ENCODE measurements at regions not wholly inside any gene's neighbourhood (a gene's known extent, or its start where the extent isn't known, plus 50 kb on each side); places are given as distances from the start of the nearest gene placed in this dataset.

GRCh38 chr5:68582284-68582683, 366.7 kb downstream of the PIK3R1 start:
- Histone ChIP-seq H3K79me1 (ENCODE audit: low read length) (no peaks in the 10 kb centered on the region), H3K79me2 (ENCODE audit: control insufficient read depth, insufficient read depth, low read length) (no peaks in the 10 kb centered on the region), H4K5ac (ENCODE audit: low read length) (no peak overlapping the region), H3K9ac (ENCODE audit: low read length) (no peak overlapping the region), H3K27ac (ENCODE audit: low read depth, low read length) (no peak overlapping the region), H2BK120ac (ENCODE audit: low read depth, low read length) (no peak overlapping the region), H3K18ac (ENCODE audit: low read length) (no peak overlapping the region), H3K36me3 (ENCODE audit: control insufficient read depth, insufficient read depth, low read length) (no peaks in the 10 kb centered on the region), H2BK15ac (replicated peaks; ENCODE audit: low read depth) (no peak overlapping the region), H4K8ac (ENCODE audit: low read depth, low read length) (no peak overlapping the region), H3K56ac (ENCODE audit: low read length) (no peak overlapping the region), H3K23ac (ENCODE audit: low read length) (no peak overlapping the region), H3K4me3 (ENCODE audit: low read length) (no peak overlapping the region), H2BK5ac (ENCODE audit: low read length) (no peak overlapping the region), H3K4ac (ENCODE audit: low read depth, low read length) (no peak overlapping the region), H3K4me2 (ENCODE audit: low read length) (no peak overlapping the region), H3K4me1 (ENCODE audit: control insufficient read depth, low read depth, low read length) (no peaks in the 10 kb centered on the region), H3K27me3 (ENCODE audit: insufficient read depth, low read length, poor library complexity) (no peaks in the 10 kb centered on the region), H2AK5ac (ENCODE audit: low read length) (no peak overlapping the region)
- DNase-seq, result no peak
- no CpG with 5 or more reads among the region's 1 CpG for WGBS (ENCODE audit: extremely low coverage, insufficient coverage, low lambda C conversion rate)

- Histone ChIP-seq H3K4me1 (ENCODE audit: control insufficient read depth, low read depth, low read length) (no peaks in the 10 kb centered on the region), H3K4me3 (ENCODE audit: low read length) (no peak overlapping the region), H2BK5ac (ENCODE audit: low read length) (no peak overlapping the region), H4K8ac (ENCODE audit: low read depth, low read length) (no peak overlapping the region), H3K79me1 (ENCODE audit: low read length) (no peaks in the 10 kb centered on the region), H4K5ac (ENCODE audit: low read length) (no peak overlapping the region), H2BK15ac (replicated peaks; ENCODE audit: low read depth) (no peak overlapping the region), H3K23ac (ENCODE audit: low read length) (no peak overlapping the region), H3K4ac (ENCODE audit: low read depth, low read length) (no peak overlapping the region), H2AK5ac (ENCODE audit: low read length) (no peak overlapping the region), H3K9ac (ENCODE audit: low read length) (no peak overlapping the region), H3K4me2 (ENCODE audit: low read length) (no peak overlapping the region), H3K36me3 (ENCODE audit: control insufficient read depth, insufficient read depth, low read length) (no peaks in the 10 kb centered on the region), H3K27me3 (ENCODE audit: insufficient read depth, low read length, poor library complexity) (no peaks in the 10 kb centered on the region), H3K79me2 (ENCODE audit: control insufficient read depth, insufficient read depth, low read length) (no peaks in the 10 kb centered on the region), H2BK120ac (ENCODE audit: low read depth, low read length) (no peak overlapping the region), H3K27ac (ENCODE audit: low read depth, low read length) (no peak overlapping the region), H3K56ac (ENCODE audit: low read length) (no peak overlapping the region), H3K18ac (ENCODE audit: low read length) (no peak overlapping the region)
- DNase-seq, result no peak
Measured at GRCh38 chr5:68587171-68587570, 371.6 kb downstream of the PIK3R1 start.

DNA sequence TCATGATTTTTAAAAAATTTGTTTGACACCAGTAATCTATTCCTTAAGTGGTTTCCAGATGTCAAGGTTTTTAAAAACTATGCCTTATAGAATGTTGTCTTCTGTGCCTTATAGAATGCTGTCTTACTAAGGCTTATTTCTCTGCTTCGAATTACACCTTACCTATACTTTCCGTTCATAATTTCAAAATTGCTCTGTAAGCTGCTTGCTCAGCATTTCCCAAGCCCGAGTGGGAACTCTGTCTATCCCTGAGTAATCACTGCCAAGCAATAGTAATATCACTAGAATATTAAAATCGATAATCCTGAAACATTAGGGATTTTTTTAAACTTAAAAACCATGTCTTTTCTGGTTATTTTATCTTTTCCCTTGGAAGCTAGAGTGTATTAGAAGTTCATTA, 376.3 kb downstream of the PIK3R1 start:
- no peak overlapping the region for H3K18ac ChIP-seq (ENCODE audit: low read length)
- no peak overlapping the region for H3K27ac ChIP-seq (ENCODE audit: low read depth, low read length)
- no peak overlapping the region for H2BK120ac ChIP-seq (ENCODE audit: low read depth, low read length)
- no peak overlapping the region for H2AK5ac ChIP-seq (ENCODE audit: low read length)
- no peaks in the 10 kb centered on the region for H3K4me1 ChIP-seq (ENCODE audit: control insufficient read depth, low read depth, low read length)
- DNase-seq, result no peak
- H4K5ac ChIP-seq (ENCODE audit: low read length), result no peak overlapping the region
- no peaks in the 10 kb centered on the region for H3K36me3 ChIP-seq (ENCODE audit: control insufficient read depth, insufficient read depth, low read length)
- no peak overlapping the region for H3K4me3 ChIP-seq (ENCODE audit: low read length)
- H3K79me2 ChIP-seq (ENCODE audit: control insufficient read depth, insufficient read depth, low read length), result no peaks in the 10 kb centered on the region
- H3K4ac ChIP-seq (ENCODE audit: low read depth, low read length), result no peak overlapping the region
- no peak overlapping the region for H2BK15ac ChIP-seq (replicated peaks; ENCODE audit: low read depth)
- no peaks in the 10 kb centered on the region for H3K27me3 ChIP-seq (ENCODE audit: insufficient read depth, low read length, poor library complexity)
- H3K4me2 ChIP-seq (ENCODE audit: low read length), result no peak overlapping the region
- no peak overlapping the region for H4K8ac ChIP-seq (ENCODE audit: low read depth, low read length)
- no peak overlapping the region for H3K23ac ChIP-seq (ENCODE audit: low read length)
- H3K79me1 ChIP-seq (ENCODE audit: low read length), result no peaks in the 10 kb centered on the region
- H3K9ac ChIP-seq (ENCODE audit: low read length), result no peak overlapping the region
- H3K56ac ChIP-seq (ENCODE audit: low read length), result no peak overlapping the region
- WGBS (ENCODE audit: extremely low coverage, insufficient coverage, low lambda C conversion rate), result no CpG with 5 or more reads among the region's 4 CpGs
- H2BK5ac ChIP-seq (ENCODE audit: low read length), result no peak overlapping the region

GRCh38 chr5:68592351-68592750, 376.8 kb downstream of the PIK3R1 start:
- DNase-seq, result no peak
- Histone ChIP-seq H3K4me2 (ENCODE audit: low read length) (no peak overlapping the region), H2BK15ac (replicated peaks; ENCODE audit: low read depth) (no peak overlapping the region), H4K5ac (ENCODE audit: low read length) (no peak overlapping the region), H3K4me3 (ENCODE audit: low read length) (no peak overlapping the region), H3K9ac (ENCODE audit: low read length) (no peak overlapping the region), H2BK120ac (ENCODE audit: low read depth, low read length) (no peak overlapping the region), H3K23ac (ENCODE audit: low read length) (no peak overlapping the region), H3K79me2 (ENCODE audit: control insufficient read depth, insufficient read depth, low read length) (no peaks in the 10 kb centered on the region), H3K4ac (ENCODE audit: low read depth, low read length) (no peak overlapping the region), H4K8ac (ENCODE audit: low read depth, low read length) (no peak overlapping the region), H3K36me3 (ENCODE audit: control insufficient read depth, insufficient read depth, low read length) (no peaks in the 10 kb centered on the region), H2AK5ac (ENCODE audit: low read length) (no peak overlapping the region), H2BK5ac (ENCODE audit: low read length) (no peak overlapping the region), H3K4me1 (ENCODE audit: control insufficient read depth, low read depth, low read length) (no peaks in the 10 kb centered on the region), H3K27me3 (ENCODE audit: insufficient read depth, low read length, poor library complexity) (no peaks in the 10 kb centered on the region), H3K27ac (ENCODE audit: low read depth, low read length) (no peak overlapping the region), H3K79me1 (ENCODE audit: low read length) (no peaks in the 10 kb centered on the region), H3K18ac (ENCODE audit: low read length) (no peak overlapping the region), H3K56ac (ENCODE audit: low read length) (no peak overlapping the region)
- WGBS (ENCODE audit: extremely low coverage, insufficient coverage, low lambda C conversion rate), result no CpG with 5 or more reads among the region's 3 CpGs

DNA sequence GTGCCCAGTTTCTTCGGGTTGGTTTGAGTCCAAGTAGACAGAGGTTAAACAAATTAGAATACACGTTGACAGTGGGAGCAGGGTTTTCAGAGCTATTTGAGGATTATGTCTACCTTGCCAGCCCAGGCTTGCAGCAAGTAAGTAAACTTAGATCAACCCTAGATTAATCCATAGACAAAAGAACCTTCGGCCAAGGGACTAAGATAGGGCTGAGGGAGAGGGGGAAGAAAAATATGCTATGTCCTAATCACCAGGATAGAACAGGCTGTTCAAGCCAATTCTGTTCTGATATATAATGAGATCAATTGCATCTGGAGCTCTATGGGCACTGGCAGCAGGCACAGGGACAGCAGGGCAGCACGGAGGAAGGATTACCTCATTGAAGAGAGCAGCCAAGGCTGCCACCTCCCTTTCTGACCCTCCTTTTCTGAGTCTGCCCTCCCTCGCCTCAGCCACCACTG, 377.7 kb downstream of the PIK3R1 start:
- no peaks in the 10 kb centered on the region for H3K79me1 ChIP-seq (ENCODE audit: low read length)
- H3K4me1 ChIP-seq (ENCODE audit: control insufficient read depth, low read depth, low read length), result no peaks in the 10 kb centered on the region
- H3K36me3 ChIP-seq (ENCODE audit: control insufficient read depth, insufficient read depth, low read length), result no peaks in the 10 kb centered on the region
- no peak overlapping the region for H3K4ac ChIP-seq (ENCODE audit: low read depth, low read length)
- DNase-seq, result no peak
- no peak overlapping the region for H3K23ac ChIP-seq (ENCODE audit: low read length)
- H3K4me3 ChIP-seq (ENCODE audit: low read length), result no peak overlapping the region
- no peak overlapping the region for H3K18ac ChIP-seq (ENCODE audit: low read length)
- H2BK5ac ChIP-seq (ENCODE audit: low read length), result no peak overlapping the region
- WGBS (ENCODE audit: extremely low coverage, insufficient coverage, low lambda C conversion rate), result no CpG with 5 or more reads among the region's 5 CpGs
- no peak overlapping the region for H3K4me2 ChIP-seq (ENCODE audit: low read length)
- no peak overlapping the region for H3K9ac ChIP-seq (ENCODE audit: low read length)
- H2BK120ac ChIP-seq (ENCODE audit: low read depth, low read length), result no peak overlapping the region
- no peak overlapping the region for H2BK15ac ChIP-seq (replicated peaks; ENCODE audit: low read depth)
- no peak overlapping the region for H4K8ac ChIP-seq (ENCODE audit: low read depth, low read length)
- H4K5ac ChIP-seq (ENCODE audit: low read length), result no peak overlapping the region
- H3K27ac ChIP-seq (ENCODE audit: low read depth, low read length), result no peak overlapping the region
- H2AK5ac ChIP-seq (ENCODE audit: low read length), result no peak overlapping the region
- H3K56ac ChIP-seq (ENCODE audit: low read length), result no peak overlapping the region
- H3K27me3 ChIP-seq (ENCODE audit: insufficient read depth, low read length, poor library complexity), result no peaks in the 10 kb centered on the region
- H3K79me2 ChIP-seq (ENCODE audit: control insufficient read depth, insufficient read depth, low read length), result no peaks in the 10 kb centered on the region

DNA sequence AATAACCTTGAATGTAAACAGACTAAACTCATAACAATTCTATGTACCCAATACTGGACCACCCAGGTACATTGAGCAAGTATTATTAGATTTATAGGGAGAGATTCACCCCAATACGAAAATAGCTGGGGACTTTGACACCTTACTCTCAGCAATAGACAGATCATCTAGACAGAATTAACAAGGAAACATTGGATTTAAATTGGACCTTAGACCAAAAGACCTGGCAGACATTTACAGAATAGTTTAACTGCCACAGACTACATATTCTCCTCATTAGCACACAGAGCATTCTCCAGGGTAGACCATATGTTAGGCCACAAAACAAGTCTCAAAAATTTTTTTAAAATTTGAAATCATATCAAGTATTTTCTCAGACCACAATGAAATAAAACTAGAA, 397.4 kb downstream of the PIK3R1 start:
- no peak overlapping the region for H3K4me3 ChIP-seq (ENCODE audit: low read length)
- H3K79me2 ChIP-seq (ENCODE audit: control insufficient read depth, insufficient read depth, low read length), result no peaks in the 10 kb centered on the region
- H2BK15ac ChIP-seq (replicated peaks; ENCODE audit: low read depth), result no peak overlapping the region
- no peak overlapping the region for H3K27ac ChIP-seq (ENCODE audit: low read depth, low read length)
- H3K56ac ChIP-seq (ENCODE audit: low read length), result no peak overlapping the region
- H3K4ac ChIP-seq (ENCODE audit: low read depth, low read length), result no peak overlapping the region
- no peak overlapping the region for H3K9ac ChIP-seq (ENCODE audit: low read length)
- H3K79me1 ChIP-seq (ENCODE audit: low read length), result no peaks in the 10 kb centered on the region
- no peak overlapping the region for H3K4me2 ChIP-seq (ENCODE audit: low read length)
- H2BK5ac ChIP-seq (ENCODE audit: low read length), result no peak overlapping the region
- no peak overlapping the region for H4K8ac ChIP-seq (ENCODE audit: low read depth, low read length)
- no peak overlapping the region for H3K18ac ChIP-seq (ENCODE audit: low read length)
- H2BK120ac ChIP-seq (ENCODE audit: low read depth, low read length), result no peak overlapping the region
- H4K5ac ChIP-seq (ENCODE audit: low read length), result no peak overlapping the region
- H3K4me1 ChIP-seq (ENCODE audit: control insufficient read depth, low read depth, low read length), result no peaks in the 10 kb centered on the region
- H3K23ac ChIP-seq (ENCODE audit: low read length), result no peak overlapping the region
- no peaks in the 10 kb centered on the region for H3K36me3 ChIP-seq (ENCODE audit: control insufficient read depth, insufficient read depth, low read length)
- no CpG with 5 or more reads among the region's 1 CpG for WGBS (ENCODE audit: extremely low coverage, insufficient coverage, low lambda C conversion rate)
- no peak overlapping the region for H2AK5ac ChIP-seq (ENCODE audit: low read length)
- H3K27me3 ChIP-seq (ENCODE audit: insufficient read depth, low read length, poor library complexity), result no peaks in the 10 kb centered on the region
- DNase-seq, result no peak

All from mesendoderm (in vitro differentiated cells).